HCT116 (cell line): ENCODE measurements at regions not wholly inside any gene's neighbourhood (a gene's known extent, or its start where the extent isn't known, plus 50 kb on each side); places are given as distances from the start of the nearest gene placed in this dataset.
"Not testable (repeated sequence)": the region's sequence is repeated elsewhere in the genome, so short reads cannot be mapped to it uniquely, and the experiment has no call there.

ENCODE experiments used
- ATAC-seq: fragments of 200-7000 bp; cut with Tn5 transposase; 2 replicates; pipeline ENCODE4 v1.9.1; 2020; ENCODE audit warnings: mild to moderate bottlenecking, moderate library complexity
- BruUV-seq: library from RNA; stranded (reverse); fragments of 400-500 nt; replicated peaks from 2 replicates; lab custom pipeline; 2021; lab: Mats Ljungman, UMichigan
- CTCF ChIA-PET: fragments of 300-600 bp; sonication (Branson Sonifier 250); formaldehyde crosslinking; loops from one replicate; lab custom pipeline; 2021; ENCODE audit warnings: antibody characterized with exemption; lab: Charles Lee
- POLR2A ChIA-PET: fragments of 300-600, 350-600 bp; sonication (Branson Sonifier 250); formaldehyde crosslinking; loops from one replicate; lab custom pipeline; 2021; ENCODE audit warnings: antibody characterized with exemption; lab: Charles Lee
- RAD21 ChIA-PET, 2 experiments: fragments of 300-600 bp; sonication (Branson Sonifier 250); formaldehyde crosslinking; loops; one replicate each; lab custom pipeline; 2023; ENCODE audit warnings: low total read pairs in 2 of 2; ENCODE audit not compliant: uncharacterized antibody in 2 of 2, unreplicated experiment in 2 of 2, low non-redundant PET in 1 of 2; lab: Charles Lee
- DNase-seq: peaks from one replicate; pipeline ENCODE4 v3.0.0-alpha.2; 2010; ENCODE audit warnings: low read depth, low spot score
- H2AFZ ChIP-seq: fragments of 200-600 bp; shearing (Covaris generic), sonication (generic); 2 replicates; pipeline ENCODE4 v1.6.1; 2017; ENCODE audit warnings: low read depth, mixed run types, mixed read lengths, antibody characterized with exemption, low read length; ENCODE audit not compliant: poor library complexity, severe bottlenecking
- H3K27ac ChIP-seq: 2 replicates; pipeline ENCODE4 v1.5.1; 2012; ENCODE audit warnings: low read depth, low read length
- H3K27me3 ChIP-seq: fragments of 200-600 bp; sonication (generic); 2 replicates; pipeline ENCODE4 v1.6.1; 2016; ENCODE audit warnings: mixed run types, low read length, mixed read lengths; ENCODE audit not compliant: insufficient read depth
- H3K36me3 ChIP-seq, 2 experiments: fragments of 200-500 bp in 1 of 2; fragments of 200-600 bp in 1 of 2; sonication (Bioruptor generic) in 1 of 2; sonication (generic) in 1 of 2; 2 replicates each; pipeline versions ENCODE4 v1.5.1 to v1.6.1; 2014 to 2016; ENCODE audit warnings: low read length in 2 of 2, inconsistent platforms in 1 of 2, mixed read lengths in 1 of 2, mixed run types in 1 of 2; ENCODE audit not compliant: insufficient read depth in 2 of 2, control insufficient read depth in 1 of 2
- H3K4me1 ChIP-seq, 2 experiments: fragments of 200-600 bp in 1 of 2; sonication (generic) in 1 of 2; 2 replicates each; pipeline versions ENCODE4 v1.5.1 to v1.6.1; 2012 to 2017; ENCODE audit warnings: low read length in 2 of 2, inconsistent platforms in 1 of 2, mild to moderate bottlenecking in 1 of 2, mixed read lengths in 1 of 2, mixed run types in 1 of 2, moderate library complexity in 1 of 2; ENCODE audit not compliant: insufficient read depth in 2 of 2, control insufficient read depth in 1 of 2
- H3K4me2 ChIP-seq: fragments of 200-600 bp; sonication (generic); 2 replicates; pipeline ENCODE4 v1.6.1; 2017; ENCODE audit warnings: mixed run types, low read length, mixed read lengths
- H3K4me3 ChIP-seq, 2 experiments: fragments of 200-600 bp in 1 of 2; sonication (generic) in 1 of 2; replicated peaks in 1 of 2; 2 replicates each; pipeline ENCODE4 v1.5.1; 2011 to 2016; ENCODE audit warnings: low read length in 2 of 2, control low read depth in 1 of 2, low read depth in 1 of 2, mild to moderate bottlenecking in 1 of 2, mixed read lengths in 1 of 2, mixed run types in 1 of 2
- H3K79me2 ChIP-seq: fragments of 200-600 bp; sonication (generic); 2 replicates; pipeline ENCODE4 v1.6.1; 2017; ENCODE audit warnings: mild to moderate bottlenecking, mixed run types, low read length, moderate library complexity, mixed read lengths; ENCODE audit not compliant: insufficient read depth
- H3K9ac ChIP-seq: fragments of 200-600 bp; sonication (generic); 2 replicates; pipeline ENCODE4 v1.6.1; 2016; ENCODE audit warnings: low read length, mixed read lengths
- H3K9me2 ChIP-seq: fragments of 200-600 bp; sonication (generic), shearing (Covaris generic); 2 replicates; pipeline ENCODE4 v1.6.1; 2017; ENCODE audit warnings: mixed run types, mild to moderate bottlenecking, moderate library complexity; ENCODE audit not compliant: insufficient read depth
- H3K9me3 ChIP-seq, 2 experiments: fragments of 200-500 bp in 1 of 2; fragments of 200-600 bp in 1 of 2; sonication (Bioruptor generic) in 1 of 2; sonication (generic) in 1 of 2; 2 replicates each; pipeline ENCODE4 v1.6.1; 2014 to 2017; ENCODE audit warnings: low read length in 2 of 2, mixed read lengths in 2 of 2, inconsistent platforms in 1 of 2, low read depth in 1 of 2, mild to moderate bottlenecking in 1 of 2, mixed run types in 1 of 2, moderate library complexity in 1 of 2; ENCODE audit not compliant: control insufficient read depth in 1 of 2, insufficient read depth in 1 of 2
- H4K20me1 ChIP-seq: fragments of 200-600 bp; sonication (generic), shearing (Covaris generic); 2 replicates; pipeline ENCODE4 v1.6.1; 2017; ENCODE audit warnings: mixed run types, mild to moderate bottlenecking, moderate library complexity; ENCODE audit not compliant: insufficient read depth
- intact Hi-C: fragments of 100-400 bp; cut with micrococcal nuclease; formaldehyde crosslinking; loops from 2 replicates; pipeline ENCODE4 v1.10.0; 2022

DNA sequence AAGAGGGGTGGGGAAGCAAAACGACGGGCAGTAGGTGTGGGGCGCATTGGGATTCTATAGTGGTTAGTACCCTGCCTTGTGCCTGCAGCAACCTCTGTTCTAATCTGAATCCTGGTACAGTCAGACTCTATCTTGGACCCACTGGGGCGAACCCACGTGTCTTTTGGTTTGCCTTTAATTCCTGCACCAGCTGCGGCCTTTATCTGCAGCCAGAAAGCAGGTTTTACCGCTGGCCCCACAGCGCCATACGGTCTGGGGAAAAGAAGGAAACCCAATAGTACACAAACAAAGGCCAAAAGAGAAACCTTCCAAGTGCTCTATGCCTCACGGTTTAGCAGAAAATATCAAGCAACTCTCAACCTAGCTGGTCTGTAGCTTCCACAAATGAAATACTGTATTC is 118.2 kb downstream of the PPIAL4A start:
- POLR2A ChIA-PET, H3K4me2 ChIP-seq, H4K20me1 ChIP-seq, H3K27me3 ChIP-seq, H3K9me2 ChIP-seq, H3K4me1 ChIP-seq, RAD21 ChIA-PET, CTCF ChIA-PET, H2AFZ ChIP-seq, H3K79me2 ChIP-seq, H3K4me3 ChIP-seq, BruUV-seq, H3K9ac ChIP-seq, intact Hi-C loops, ATAC-seq, H3K9me3 ChIP-seq, H3K36me3 ChIP-seq, DNase-seq, H3K27ac ChIP-seq: not testable (repeated sequence)

DNA sequence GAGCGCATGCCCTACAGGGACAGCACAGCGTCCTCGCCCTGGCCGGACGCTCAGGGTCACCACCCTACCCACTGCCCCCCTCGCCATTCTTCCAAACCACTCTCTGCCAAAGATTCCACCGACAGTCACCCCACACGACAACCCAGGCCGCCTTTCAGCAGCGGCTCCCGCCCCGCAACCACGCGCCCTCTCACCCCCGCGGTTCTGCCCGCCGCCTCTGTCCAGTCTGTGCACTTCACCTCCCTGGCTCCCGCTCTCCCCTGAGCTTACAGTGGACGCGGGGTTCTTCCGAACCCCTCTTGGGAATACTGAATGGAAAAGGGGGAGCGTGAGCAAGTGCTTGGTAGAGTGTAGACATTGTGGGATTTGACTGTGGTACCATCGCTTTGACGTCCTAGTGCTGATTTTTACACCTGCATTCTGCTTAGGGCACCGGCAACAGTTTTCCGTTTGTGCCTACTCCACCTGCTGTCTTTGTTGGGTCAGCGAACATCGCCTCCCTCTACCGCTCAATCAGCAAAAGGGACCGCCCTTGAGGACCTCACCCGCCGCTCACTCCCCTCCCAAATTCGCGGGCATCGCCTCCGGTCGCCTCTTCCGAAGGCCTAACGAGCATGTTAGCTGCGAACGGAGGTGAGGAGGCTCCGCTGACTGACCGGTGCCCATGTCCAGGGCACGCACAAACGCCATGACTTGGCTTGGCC is 119.1 kb downstream of the PPIAL4A start:
- BruUV-seq, intact Hi-C loops, H3K9ac ChIP-seq, RAD21 ChIA-PET, H3K27me3 ChIP-seq, H3K4me2 ChIP-seq, H3K79me2 ChIP-seq, H3K9me2 ChIP-seq, H3K36me3 ChIP-seq, H2AFZ ChIP-seq, POLR2A ChIA-PET, DNase-seq, ATAC-seq, H3K4me3 ChIP-seq, CTCF ChIA-PET, H3K9me3 ChIP-seq, H3K27ac ChIP-seq, H4K20me1 ChIP-seq, H3K4me1 ChIP-seq: not testable (repeated sequence)

DNA sequence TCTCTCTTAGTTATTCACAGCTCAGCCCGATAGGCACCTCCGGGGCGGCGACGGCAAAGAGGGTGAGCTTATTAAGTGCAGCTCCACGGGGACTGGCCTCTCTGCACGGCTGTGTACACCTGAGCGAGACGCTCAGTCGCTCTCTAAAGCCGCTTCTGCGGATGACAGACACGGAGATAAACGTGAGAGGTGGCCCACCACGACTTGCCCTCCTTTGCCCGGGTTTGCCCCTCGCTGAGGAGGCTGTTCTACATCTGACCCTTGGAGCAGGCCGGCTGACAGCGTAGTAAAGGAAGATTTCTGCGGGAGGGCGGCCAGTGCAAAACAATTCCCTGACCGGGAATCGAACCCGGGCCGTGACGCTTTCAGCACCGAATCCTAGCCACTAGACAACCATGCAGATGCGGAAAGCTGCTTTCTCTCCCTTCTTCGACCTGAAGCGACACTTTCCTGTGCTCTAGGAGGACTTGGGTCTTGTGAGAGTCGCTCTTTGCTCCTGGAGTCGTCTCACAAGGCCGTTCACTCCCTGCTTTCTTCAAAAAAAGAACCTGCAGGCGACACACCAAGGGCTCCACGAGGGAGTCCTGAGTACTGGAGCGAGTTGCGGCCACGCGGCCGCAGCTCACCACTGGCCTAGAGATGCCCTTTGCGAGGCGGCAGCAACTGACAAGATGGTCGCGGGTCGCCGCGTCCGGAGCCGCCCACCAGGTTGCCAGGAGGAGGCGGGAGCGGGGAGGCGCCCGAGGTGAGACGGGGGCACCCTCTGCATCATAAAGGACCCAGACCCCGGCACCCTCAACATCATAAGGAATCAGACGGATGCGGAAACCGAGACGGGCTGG is 119.9 kb downstream of the PPIAL4A start:
- H3K4me3 ChIP-seq, BruUV-seq, POLR2A ChIA-PET, RAD21 ChIA-PET, H4K20me1 ChIP-seq, intact Hi-C loops, CTCF ChIA-PET, H3K79me2 ChIP-seq, H2AFZ ChIP-seq, H3K9ac ChIP-seq, H3K36me3 ChIP-seq, H3K9me2 ChIP-seq, H3K4me1 ChIP-seq, DNase-seq, ATAC-seq, H3K9me3 ChIP-seq, H3K27ac ChIP-seq, H3K4me2 ChIP-seq, H3K27me3 ChIP-seq: not testable (repeated sequence)

DNA sequence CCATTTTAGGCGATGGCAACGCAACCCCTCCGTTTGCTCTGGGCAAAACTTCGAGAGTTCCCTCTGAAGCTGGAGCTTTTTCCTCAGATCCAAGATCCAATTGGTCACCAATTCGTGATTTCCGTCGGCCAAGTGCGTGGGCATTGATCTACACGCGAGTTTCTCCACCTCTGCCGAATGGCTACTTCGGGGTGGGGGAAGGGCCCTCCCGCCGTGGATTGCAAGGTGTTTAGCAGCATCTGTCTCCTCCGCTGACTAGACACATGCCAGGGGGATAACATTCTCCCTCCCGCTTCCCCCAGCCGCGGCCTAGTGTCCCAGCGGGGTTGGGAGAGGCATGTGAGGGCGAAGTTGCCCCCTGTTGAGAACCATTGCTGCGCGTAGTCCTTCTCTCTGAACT is 120.6 kb downstream of the PPIAL4A start:
- not testable (repeated sequence) for H3K9me2 ChIP-seq

More for the DNA sequence above, 120.6 kb downstream of the PPIAL4A start:
- H3K27me3 ChIP-seq, H3K4me2 ChIP-seq, CTCF ChIA-PET, POLR2A ChIA-PET, H3K36me3 ChIP-seq, BruUV-seq, H3K4me1 ChIP-seq, ATAC-seq, H2AFZ ChIP-seq, RAD21 ChIA-PET, DNase-seq, H3K27ac ChIP-seq, H3K9ac ChIP-seq, H3K79me2 ChIP-seq, H4K20me1 ChIP-seq, H3K9me3 ChIP-seq, intact Hi-C loops, H3K4me3 ChIP-seq: not testable (repeated sequence)
